GM12864 (cell line): ENCODE measurements at regions not wholly inside any gene's neighbourhood (a gene's known extent, or its start where the extent isn't known, plus 50 kb on each side); places are given as distances from the start of the nearest gene placed in this dataset.

Experiments used
- DNase-seq: peaks from one replicate; pipeline ENCODE4 v3.0.0-alpha.2; 2011; ENCODE audit warnings: low read depth
- H3K4me3 ChIP-seq: 2 replicates; pipeline ENCODE4 v1.5.1; 2011; ENCODE audit warnings: mild to moderate bottlenecking, low read depth, low read length, control low read depth
- CTCF ChIP-seq: IDR thresholded peaks from 2 replicates; pipeline ENCODE4 v1.5.1; 2011; ENCODE audit warnings: low read depth, mild to moderate bottlenecking, moderate library complexity, low read length, control low read depth, inconsistent platforms; ENCODE audit errors: missing control alignments

- no peak overlapping the region for H3K4me3 ChIP-seq
- TF ChIP-seq CTCF = no peak
- no peak for DNase-seq
Observed at GRCh38 chr18:25005541-25006403, 346.2 kb downstream of the ZNF521 start.

DNA sequence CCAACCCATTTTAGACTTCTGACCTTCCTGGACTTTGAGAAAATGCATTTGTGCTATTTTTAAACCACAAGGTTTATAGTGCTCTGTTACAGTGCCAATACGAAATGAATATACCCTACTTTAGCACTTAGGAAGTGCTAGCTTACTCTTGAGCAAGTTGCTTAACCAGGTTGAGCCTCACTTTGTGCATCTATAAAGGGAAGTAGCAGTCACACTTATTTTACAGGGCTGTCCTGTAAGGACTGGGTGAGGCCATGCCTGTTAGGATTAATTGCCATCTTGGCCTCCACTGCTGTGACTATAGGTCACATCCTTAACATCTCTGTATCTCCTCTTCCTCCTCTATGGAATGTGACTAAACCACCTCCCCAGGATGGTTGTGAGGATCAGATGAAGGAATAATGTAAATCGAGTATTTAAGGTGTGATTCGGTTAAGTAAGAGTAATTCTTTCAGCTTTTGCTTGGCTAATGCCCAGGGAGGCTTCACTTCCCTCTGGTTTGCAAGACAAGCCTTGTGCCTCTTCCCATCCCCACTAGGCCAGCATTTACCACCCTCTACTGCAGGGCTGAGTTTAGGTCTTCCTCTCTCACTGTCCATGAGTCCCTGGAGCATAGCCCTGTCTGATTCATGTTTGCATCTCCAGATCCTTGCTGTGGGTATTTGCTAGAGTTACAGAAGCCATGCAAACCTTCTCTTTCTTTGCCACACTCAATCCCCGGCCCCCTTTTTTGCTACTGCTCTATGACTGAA is 341.2 kb downstream of the ZNF521 start:
- no peak for DNase-seq
- no peak for TF ChIP-seq CTCF
- H3K4me3 ChIP-seq = no peak overlapping the region
